ENCODE measurements at regions not wholly inside any gene's neighbourhood (a gene's known extent, or its start where the extent isn't known, plus 50 kb on each side); places are given as distances from the start of the nearest gene placed in this dataset.

GRCh38 chr2:217688494-217688893 lies 314.3 kb downstream of the TNS1 start:
- no peak overlapping the region for H3K4me3 ChIP-seq (ENCODE audit: low read depth, low read length)
- TF ChIP-seq, protein P1, sequence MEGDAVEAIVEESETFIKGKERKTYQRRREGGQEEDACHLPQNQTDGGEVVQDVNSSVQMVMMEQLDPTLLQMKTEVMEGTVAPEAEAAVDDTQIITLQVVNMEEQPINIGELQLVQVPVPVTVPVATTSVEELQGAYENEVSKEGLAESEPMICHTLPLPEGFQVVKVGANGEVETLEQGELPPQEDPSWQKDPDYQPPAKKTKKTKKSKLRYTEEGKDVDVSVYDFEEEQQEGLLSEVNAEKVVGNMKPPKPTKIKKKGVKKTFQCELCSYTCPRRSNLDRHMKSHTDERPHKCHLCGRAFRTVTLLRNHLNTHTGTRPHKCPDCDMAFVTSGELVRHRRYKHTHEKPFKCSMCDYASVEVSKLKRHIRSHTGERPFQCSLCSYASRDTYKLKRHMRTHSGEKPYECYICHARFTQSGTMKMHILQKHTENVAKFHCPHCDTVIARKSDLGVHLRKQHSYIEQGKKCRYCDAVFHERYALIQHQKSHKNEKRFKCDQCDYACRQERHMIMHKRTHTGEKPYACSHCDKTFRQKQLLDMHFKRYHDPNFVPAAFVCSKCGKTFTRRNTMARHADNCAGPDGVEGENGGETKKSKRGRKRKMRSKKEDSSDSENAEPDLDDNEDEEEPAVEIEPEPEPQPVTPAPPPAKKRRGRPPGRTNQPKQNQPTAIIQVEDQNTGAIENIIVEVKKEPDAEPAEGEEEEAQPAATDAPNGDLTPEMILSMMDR (IDR thresholded peaks at IDR 0.05; ENCODE audit: insufficient read depth, low read length) = no peak
- no peak for DNase-seq (ENCODE audit: low read depth)

DNA sequence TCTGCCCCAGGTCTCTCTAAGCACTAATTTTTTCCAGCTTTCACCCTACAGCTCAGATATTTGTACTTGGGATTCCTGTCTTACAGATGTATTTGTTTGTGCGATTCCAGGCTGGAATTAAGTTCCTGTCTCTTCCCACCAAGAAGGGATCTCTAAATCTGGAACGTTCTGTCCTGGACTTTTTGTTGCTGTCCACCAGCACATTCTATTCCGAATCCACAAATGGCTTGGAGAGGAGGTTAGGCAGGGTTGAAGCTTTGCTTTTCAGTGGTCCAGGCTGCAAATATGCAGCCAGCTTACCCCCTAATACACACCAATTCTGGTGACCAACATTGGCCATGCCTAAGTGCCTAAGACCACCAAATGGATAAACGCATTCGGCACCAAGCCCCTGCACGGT lies 315.0 kb downstream of the TNS1 start:
- no peak overlapping the region for H3K4me3 ChIP-seq (ENCODE audit: low read depth, low read length)
- TF ChIP-seq, protein P1 (IDR thresholded peaks at IDR 0.05; ENCODE audit: insufficient read depth, low read length) = no peak
- DNase-seq (ENCODE audit: low read depth) = no peak

- TF ChIP-seq, protein P1 (IDR thresholded peaks at IDR 0.05; ENCODE audit: insufficient read depth, low read length) = no peak
- H3K4me3 ChIP-seq (ENCODE audit: low read depth, low read length) = no peak overlapping the region
- peak; percentile 97 for DNase-seq (ENCODE audit: low read depth)
Observed at GRCh38 chr2:217685255-217685605, 317.6 kb downstream of the TNS1 start.

GRCh38 chr2:217684431-217685254 lies 318.2 kb downstream of the TNS1 start:
- no peak overlapping the region for H3K4me3 ChIP-seq (ENCODE audit: low read depth, low read length)
- DNase-seq (ENCODE audit: low read depth) = no peak
- TF ChIP-seq, protein P1 (IDR thresholded peaks at IDR 0.05; ENCODE audit: insufficient read depth, low read length) = no peak

GRCh38 chr2:217683106-217683870 lies 319.5 kb downstream of the TNS1 start:
- no peak overlapping the region for H3K4me3 ChIP-seq (ENCODE audit: low read depth, low read length)
- DNase-seq (ENCODE audit: low read depth) = no peak
- TF ChIP-seq, protein P1 (IDR thresholded peaks at IDR 0.05; ENCODE audit: insufficient read depth, low read length) = no peak

GRCh38 chr2:217681791-217682190 lies 321.0 kb downstream of the TNS1 start:
- DNase-seq (ENCODE audit: low read depth) = no peak
- H3K4me3 ChIP-seq (ENCODE audit: low read depth, low read length) = no peak overlapping the region
- TF ChIP-seq, protein P1 (IDR thresholded peaks at IDR 0.05; ENCODE audit: insufficient read depth, low read length) = no peak

Data from fibroblast of the aortic adventitia (primary cell).